Activated CD8-positive, alpha-beta T cell treated with anti-CD3 and anti-CD28 coated beads for 36 hours (primary cell): ENCODE measurements at regions not wholly inside any gene's neighbourhood (a gene's known extent, or its start where the extent isn't known, plus 50 kb on each side); places are given as distances from the start of the nearest gene placed in this dataset.

Experiments used
- ATAC-seq: fragments of 200-7000 bp; cut with Tn5 transposase; one replicate; pipeline ENCODE4 v1.10.0; 2021; ENCODE audit warnings: mild to moderate bottlenecking, moderate library complexity
- CTCF ChIA-PET: fragments of 350-600 bp; sonication (Branson Sonifier 250); formaldehyde crosslinking; loops from one replicate; lab custom pipeline; 2021; ENCODE audit warnings: antibody characterized with exemption; lab: Charles Lee
- POLR2A ChIA-PET: fragments of 350-600 bp; sonication (Branson Sonifier 250); formaldehyde crosslinking; loops from one replicate; lab custom pipeline; 2021; ENCODE audit warnings: antibody characterized with exemption; lab: Charles Lee
- DNase-seq: peaks from one replicate; pipeline ENCODE4 v3.0.0-alpha.2; 2020
- H3K27ac Mint-ChIP-seq: one replicate; pipeline ENCODE4 v1.8.0; 2021; ENCODE audit warnings: mild to moderate bottlenecking, mixed read lengths
- H3K27me3 Mint-ChIP-seq: one replicate; pipeline ENCODE4 v1.8.0; 2021; ENCODE audit warnings: mixed read lengths
- H3K36me3 Mint-ChIP-seq: one replicate; pipeline ENCODE4 v1.8.0; 2021; ENCODE audit warnings: low read depth, mixed read lengths
- H3K4me1 Mint-ChIP-seq: one replicate; pipeline ENCODE4 v1.8.0; 2021; ENCODE audit warnings: low read depth, mixed read lengths
- H3K4me3 Mint-ChIP-seq: one replicate; pipeline ENCODE4 v1.8.0; 2021; ENCODE audit warnings: mild to moderate bottlenecking, moderate library complexity, mixed read lengths
- H3K9me3 Mint-ChIP-seq: one replicate; pipeline ENCODE4 v1.8.0; 2021; ENCODE audit warnings: mixed read lengths
- CTCF ChIP-seq: fragments of 200-600 bp; IDR thresholded peaks from one replicate; pipeline ENCODE4 v1.8.0; 2022; ENCODE audit warnings: antibody characterized with exemption, mild to moderate bottlenecking
- intact Hi-C: fragments of 100-400 bp; cut with micrococcal nuclease; formaldehyde crosslinking; loops from one replicate; pipeline ENCODE4 v1.10.0; 2022

- intact Hi-C loops, result no loop called here
- no peak for TF ChIP-seq CTCF
- H3K27me3 Mint-ChIP-seq, result peaks cover 13% of the 10 kb centered on the region
Measured at GRCh38 chrX:69307756-69308155, 142.5 kb upstream of the PJA1 start.

GRCh38 chrX:69307029-69307428 lies 141.8 kb upstream of the PJA1 start:
- intact Hi-C loops, result no loop called here

More at GRCh38 chrX:69307756-69308155, 142.5 kb upstream of the PJA1 start:
- DNase-seq (no peak), ATAC-seq (no peak)
- no peak overlapping the region for H3K27ac Mint-ChIP-seq
- no peaks in the 10 kb centered on the region for H3K4me1 Mint-ChIP-seq
- H3K4me3 Mint-ChIP-seq, result no peak overlapping the region
- CTCF ChIA-PET, result no interaction called here
- POLR2A ChIA-PET, result no interaction called here
- no peaks in the 10 kb centered on the region for H3K36me3 Mint-ChIP-seq
- no peaks in the 10 kb centered on the region for H3K9me3 Mint-ChIP-seq

GRCh38 chrX:69306063-69306404 lies 140.8 kb upstream of the PJA1 start:
- Mint-ChIP-seq H3K27ac (no peak overlapping the region), H3K27me3 (peaks cover 14% of the 10 kb centered on the region), H3K9me3 (no peaks in the 10 kb centered on the region), H3K4me3 (no peak overlapping the region), H3K36me3 (no peaks in the 10 kb centered on the region), H3K4me1 (no peaks in the 10 kb centered on the region)
- ATAC-seq (no peak), DNase-seq (no peak)
- intact Hi-C loops, result no loop called here
- no peak for TF ChIP-seq CTCF
- ChIA-PET POLR2A (interaction anchor here (0.7 kb wide), 1 partner anchor 22 kb away, joined by 3 read pairs; no protein-coding TSS in a partner anchor), CTCF (no interaction called here)

More at GRCh38 chrX:69307029-69307428, 141.8 kb upstream of the PJA1 start:
- CTCF ChIA-PET, result no interaction called here
- no peaks in the 10 kb centered on the region for H3K36me3 Mint-ChIP-seq
- H3K4me1 Mint-ChIP-seq, result no peaks in the 10 kb centered on the region
- POLR2A ChIA-PET, result no interaction called here
- ATAC-seq, result no peak
- H3K27ac Mint-ChIP-seq, result no peak overlapping the region
- H3K4me3 Mint-ChIP-seq, result no peak overlapping the region
- no peak for DNase-seq
- H3K9me3 Mint-ChIP-seq, result no peaks in the 10 kb centered on the region
- no peak for TF ChIP-seq CTCF
- peaks cover 14% of the 10 kb centered on the region for H3K27me3 Mint-ChIP-seq

GRCh38 chrX:69305333-69306062 lies 140.2 kb upstream of the PJA1 start:
- H3K4me1 Mint-ChIP-seq, result no peaks in the 10 kb centered on the region
- H3K36me3 Mint-ChIP-seq, result no peaks in the 10 kb centered on the region
- peak; percentile 3 for DNase-seq
- ATAC-seq, result no peak
- CTCF ChIA-PET, result no interaction called here
- TF ChIP-seq CTCF, result no peak
- POLR2A ChIA-PET, result interaction anchor here (0.7 kb wide), 1 partner anchor 21 kb away, joined by 3 read pairs; no protein-coding TSS in a partner anchor
- H3K27ac Mint-ChIP-seq, result no peak overlapping the region
- H3K27me3 Mint-ChIP-seq, result peaks cover 14% of the 10 kb centered on the region
- no peaks in the 10 kb centered on the region for H3K9me3 Mint-ChIP-seq
- intact Hi-C loops, result no loop called here
- H3K4me3 Mint-ChIP-seq, result no peak overlapping the region

GRCh38 chrX:69303231-69303630 lies 138.0 kb upstream of the PJA1 start:
- no peaks in the 10 kb centered on the region for H3K4me1 Mint-ChIP-seq
- intact Hi-C loops, result no loop called here
- peaks cover 14% of the 10 kb centered on the region for H3K27me3 Mint-ChIP-seq
- POLR2A ChIA-PET, result no interaction called here
- no peak overlapping the region for H3K27ac Mint-ChIP-seq
- ATAC-seq (no peak), DNase-seq (no peak)
- H3K9me3 Mint-ChIP-seq, result no peaks in the 10 kb centered on the region
- TF ChIP-seq CTCF, result no peak
- CTCF ChIA-PET, result no interaction called here
- H3K36me3 Mint-ChIP-seq, result no peaks in the 10 kb centered on the region
- no peak overlapping the region for H3K4me3 Mint-ChIP-seq
